ENCODE measurements at regions not wholly inside any gene's neighbourhood (a gene's known extent, or its start where the extent isn't known, plus 50 kb on each side); places are given as distances from the start of the nearest gene placed in this dataset.

- intact Hi-C loops (cut with DNase I), result no loop called here
- DNase-seq, result no peak
Measured at GRCh38 chr18:6600667-6601167, 128.8 kb upstream of the ARHGAP28 start.

- DNase-seq, result no peak
- intact Hi-C loops (cut with DNase I), result no loop called here
Measured at GRCh38 chr18:6601241-6601640, 128.3 kb upstream of the ARHGAP28 start.

GRCh38 chr18:6602365-6602764, 127.2 kb upstream of the ARHGAP28 start:
- DNase-seq, result no peak
- intact Hi-C loops (cut with DNase I), result no loop called here

GRCh38 chr18:6604573-6604941, 125.0 kb upstream of the ARHGAP28 start:
- intact Hi-C loops (cut with DNase I), result no loop called here
- DNase-seq, result no peak

- DNase-seq, result no peak
- intact Hi-C loops (cut with DNase I), result no loop called here
Measured at GRCh38 chr18:6605115-6605869, 124.2 kb upstream of the ARHGAP28 start.

GRCh38 chr18:6606411-6607085, 123.0 kb upstream of the ARHGAP28 start:
- no peak for DNase-seq
- intact Hi-C loops (cut with DNase I), result no loop called here

- DNase-seq, result no peak
- intact Hi-C loops (cut with DNase I), result no loop called here
Measured at GRCh38 chr18:6607343-6607742, 122.2 kb upstream of the ARHGAP28 start.

GRCh38 chr18:6609666-6610264, 119.8 kb upstream of the ARHGAP28 start:
- intact Hi-C loops (cut with DNase I), result no loop called here
- no peak for DNase-seq

- intact Hi-C loops (cut with DNase I), result no loop called here
Measured at GRCh38 chr18:6610466-6610865, 119.0 kb upstream of the ARHGAP28 start.

GRCh38 chr18:6613581-6613980, 115.9 kb upstream of the ARHGAP28 start:
- no peak for DNase-seq
- intact Hi-C loops (cut with DNase I), result no loop called here

More at GRCh38 chr18:6610466-6610865, 119.0 kb upstream of the ARHGAP28 start:
- DNase-seq, result no peak

- intact Hi-C loops (cut with DNase I), result no loop called here
- no peak for DNase-seq
Measured at GRCh38 chr18:6614952-6615351, 114.6 kb upstream of the ARHGAP28 start.

GRCh38 chr18:6616981-6617380, 112.5 kb upstream of the ARHGAP28 start:
- DNase-seq, result no peak
- intact Hi-C loops (cut with DNase I), result no loop called here

- DNase-seq, result no peak
- intact Hi-C loops (cut with DNase I), result no loop called here
Measured at GRCh38 chr18:6621437-6621836, 108.1 kb upstream of the ARHGAP28 start.

GRCh38 chr18:6623278-6623677, 106.2 kb upstream of the ARHGAP28 start:
- no peak for DNase-seq
- intact Hi-C loops (cut with DNase I), result no loop called here

GRCh38 chr18:6624271-6624660, 105.2 kb upstream of the ARHGAP28 start:
- intact Hi-C loops (cut with DNase I), result no loop called here

GRCh38 chr18:6624661-6625311, 104.7 kb upstream of the ARHGAP28 start:
- intact Hi-C loops (cut with DNase I), result no loop called here

More at GRCh38 chr18:6624271-6624660, 105.2 kb upstream of the ARHGAP28 start:
- DNase-seq, result no peak

GRCh38 chr18:6625481-6625880, 104.0 kb upstream of the ARHGAP28 start:
- DNase-seq, result no peak
- intact Hi-C loops (cut with DNase I), result no loop called here

More at GRCh38 chr18:6624661-6625311, 104.7 kb upstream of the ARHGAP28 start:
- DNase-seq, result no peak

- intact Hi-C loops (cut with DNase I), result no loop called here
- DNase-seq, result no peak
Measured at GRCh38 chr18:6626457-6626856, 103.1 kb upstream of the ARHGAP28 start.

- no peak for DNase-seq
- intact Hi-C loops (cut with DNase I), result no loop called here
Measured at GRCh38 chr18:6627645-6628044, 101.9 kb upstream of the ARHGAP28 start.

GRCh38 chr18:6628187-6628586, 101.3 kb upstream of the ARHGAP28 start:
- DNase-seq, result no peak
- intact Hi-C loops (cut with DNase I), result no loop called here

Measured in head of caudate nucleus (tissue), 42 donors.